OCI-LY7 (cell line): ENCODE measurements at regions not wholly inside any gene's neighbourhood (a gene's known extent, or its start where the extent isn't known, plus 50 kb on each side); places are given as distances from the start of the nearest gene placed in this dataset.

ENCODE experiments used
- BruUV-seq: library from RNA; stranded (reverse); fragments of 400-500 nt; replicated peaks from 2 replicates; lab custom pipeline; 2021; lab: Mats Ljungman, UMichigan
- CTCF ChIA-PET: fragments of 300-600 bp; sonication (Branson Sonifier 250); formaldehyde crosslinking; loops from one replicate; lab custom pipeline; 2022; ENCODE audit warnings: antibody characterized with exemption; ENCODE audit not compliant: unreplicated experiment; lab: Charles Lee
- POLR2A ChIA-PET: fragments of 300-600 bp; sonication (Branson Sonifier 250); formaldehyde crosslinking; loops from one replicate; lab custom pipeline; 2022; ENCODE audit warnings: antibody characterized with exemption; lab: Charles Lee
- DNase-seq: peaks from one replicate; pipeline ENCODE4 v3.0.0-alpha.2; 2015; ENCODE audit warnings: low spot score
- H2AFZ ChIP-seq: fragments of 200-600 bp; sonication (generic), shearing (Covaris generic); 2 replicates; pipeline ENCODE4 v1.6.1; 2014; ENCODE audit warnings: mild to moderate bottlenecking, antibody characterized with exemption, low read length, moderate library complexity
- H3K27ac ChIP-seq: fragments of 200-600 bp; sonication (generic); 2 replicates; pipeline ENCODE4 v1.5.1; 2014; ENCODE audit warnings: mixed run types, low read depth, mild to moderate bottlenecking, moderate library complexity, low read length, inconsistent platforms; ENCODE audit not compliant: poor library complexity, severe bottlenecking
- H3K36me3 ChIP-seq: fragments of 200-600 bp; sonication (generic); 2 replicates; pipeline ENCODE4 v1.6.1; 2014; ENCODE audit warnings: mild to moderate bottlenecking, antibody characterized with exemption, low read length, moderate library complexity, mixed read lengths; ENCODE audit not compliant: insufficient read depth
- H3K4me1 ChIP-seq: fragments of 200-600 bp; sonication (generic); 2 replicates; pipeline ENCODE4 v1.5.1; 2014; ENCODE audit warnings: mild to moderate bottlenecking, low read length; ENCODE audit not compliant: insufficient read depth, poor library complexity, severe bottlenecking
- H3K4me2 ChIP-seq: fragments of 200-600 bp; sonication (generic); 2 replicates; pipeline ENCODE4 v1.6.1; 2014; ENCODE audit warnings: mild to moderate bottlenecking, low read length
- H3K4me3 ChIP-seq: fragments of 200-600 bp; sonication (generic); 2 replicates; pipeline ENCODE4 v1.5.1; 2014; ENCODE audit warnings: mild to moderate bottlenecking, low read depth, low read length; ENCODE audit not compliant: poor library complexity, severe bottlenecking
- H3K79me2 ChIP-seq: fragments of 200-600 bp; sonication (generic); 2 replicates; pipeline ENCODE4 v1.6.1; 2016; ENCODE audit warnings: low read depth, mild to moderate bottlenecking, low read length, moderate library complexity, mixed read lengths; ENCODE audit not compliant: insufficient read depth
- H3K9me2 ChIP-seq: fragments of 200-600 bp; sonication (generic); 2 replicates; pipeline ENCODE4 v1.6.1; 2016; ENCODE audit warnings: mild to moderate bottlenecking, low read length, mixed read lengths; ENCODE audit not compliant: insufficient read depth
- H3K9me3 ChIP-seq: fragments of 200-600 bp; sonication (generic); 2 replicates; pipeline ENCODE4 v1.6.1; 2014; ENCODE audit warnings: mild to moderate bottlenecking, mixed run types, low read length, mixed read lengths
- H4K20me1 ChIP-seq: fragments of 200-600 bp; sonication (generic); 2 replicates; pipeline ENCODE4 v1.6.1; 2014; ENCODE audit warnings: mild to moderate bottlenecking, antibody characterized with exemption, low read length, moderate library complexity, mixed read lengths; ENCODE audit not compliant: insufficient read depth
- CTCF ChIP-seq: fragments of 200-600 bp; sonication (generic); conservative IDR thresholded peaks from 2 replicates; pipeline ENCODE4 v1.5.1; 2014; ENCODE audit warnings: mild to moderate bottlenecking, antibody characterized with exemption, low read length, moderate library complexity, mixed read lengths
- EZH2phosphoT487 ChIP-seq: fragments of 200-600 bp; sonication (generic); IDR thresholded peaks from 2 replicates; pipeline ENCODE4 v1.6.1; 2018; ENCODE audit warnings: low read depth, borderline replicate concordance, mild to moderate bottlenecking, mixed run types, antibody characterized with exemption, low read length, moderate library complexity, mixed read lengths
- intact Hi-C: fragments of 100-400 bp; cut with micrococcal nuclease; formaldehyde crosslinking; loops from one replicate; pipeline ENCODE4 v1.10.0; 2022; ENCODE audit not compliant: unreplicated experiment

GRCh38 chr4:165602621-165603020, 223.8 kb downstream of the CPE start:
- Histone ChIP-seq H3K9me2 (no peaks in the 10 kb centered on the region), H3K9me3 (no peaks in the 10 kb centered on the region), H3K79me2 (no peaks in the 10 kb centered on the region), H3K4me3 (no peak overlapping the region), H3K27ac (no peak overlapping the region), H3K4me1 (no peaks in the 10 kb centered on the region), H2AFZ (no peak overlapping the region), H3K36me3 (no peaks in the 10 kb centered on the region), H3K4me2 (no peak overlapping the region), H4K20me1 (no peaks in the 10 kb centered on the region)
- ChIA-PET POLR2A (interaction anchor here (1.0 kb wide), 1 partner anchor 54 kb away, joined by 3 read pairs; no protein-coding TSS in a partner anchor), CTCF (no interaction called here)
- no peak for TF ChIP-seq CTCF
- no peak for TF ChIP-seq EZH2phosphoT487
- no TSS peak for BruUV-seq
- DNase-seq: no peak
- intact Hi-C loops: no loop called here

- intact Hi-C loops: no loop called here
- no peaks in the 10 kb centered on the region for H3K4me1 ChIP-seq
- H3K9me2 ChIP-seq: no peaks in the 10 kb centered on the region
- CTCF ChIA-PET: no interaction called here
- no peak overlapping the region for H3K4me3 ChIP-seq
- no peaks in the 10 kb centered on the region for H4K20me1 ChIP-seq
- H3K27ac ChIP-seq: no peak overlapping the region
- no TSS peak for BruUV-seq
- no peak overlapping the region for H2AFZ ChIP-seq
- DNase-seq: no peak
- POLR2A ChIA-PET: interaction anchor here (1.2 kb wide), 1 partner anchor 33 kb away, joined by 3 read pairs; no protein-coding TSS in a partner anchor
- H3K4me2 ChIP-seq: no peak overlapping the region
- TF ChIP-seq EZH2phosphoT487: no peak
- TF ChIP-seq CTCF: no peak
- H3K79me2 ChIP-seq: no peaks in the 10 kb centered on the region
- no peaks in the 10 kb centered on the region for H3K36me3 ChIP-seq
- no peaks in the 10 kb centered on the region for H3K9me3 ChIP-seq
Observed at GRCh38 chr4:165604181-165604580, 225.4 kb downstream of the CPE start.

GRCh38 chr4:165605811-165606210, 227.0 kb downstream of the CPE start:
- Histone ChIP-seq H3K4me2 (no peak overlapping the region), H4K20me1 (no peaks in the 10 kb centered on the region), H2AFZ (no peak overlapping the region), H3K4me1 (no peaks in the 10 kb centered on the region), H3K9me2 (no peaks in the 10 kb centered on the region), H3K79me2 (no peaks in the 10 kb centered on the region), H3K27ac (no peak overlapping the region), H3K4me3 (no peak overlapping the region), H3K9me3 (no peaks in the 10 kb centered on the region), H3K36me3 (no peaks in the 10 kb centered on the region)
- ChIA-PET CTCF (no interaction called here), POLR2A (no interaction called here)
- BruUV-seq: no TSS peak
- DNase-seq: no peak
- no peak for TF ChIP-seq EZH2phosphoT487
- no peak for TF ChIP-seq CTCF
- intact Hi-C loops: no loop called here
